22Rv1 (cell line): ENCODE measurements at regions not wholly inside any gene's neighbourhood (a gene's known extent, or its start where the extent isn't known, plus 50 kb on each side); places are given as distances from the start of the nearest gene placed in this dataset.

Source experiments
- CTCF ChIP-seq: fragments of 450-650 bp; IDR thresholded peaks from 2 replicates; pipeline ENCODE4 v1.5.1; 2017; ENCODE audit warnings: mild to moderate bottlenecking
- ZFX ChIP-seq: fragments of 450-650 bp; IDR thresholded peaks from 2 replicates; pipeline ENCODE4 v1.6.1; 2017; ENCODE audit warnings: antibody characterized with exemption, borderline replicate concordance

GRCh38 chr3:118208642-118209041 is 826.0 kb downstream of the IGSF11 start:
- TF ChIP-seq CTCF, result no peak
- TF ChIP-seq ZFX, result no peak
